ENCODE measurements at regions not wholly inside any gene's neighbourhood (a gene's known extent, or its start where the extent isn't known, plus 50 kb on each side); places are given as distances from the start of the nearest gene placed in this dataset.

DNA sequence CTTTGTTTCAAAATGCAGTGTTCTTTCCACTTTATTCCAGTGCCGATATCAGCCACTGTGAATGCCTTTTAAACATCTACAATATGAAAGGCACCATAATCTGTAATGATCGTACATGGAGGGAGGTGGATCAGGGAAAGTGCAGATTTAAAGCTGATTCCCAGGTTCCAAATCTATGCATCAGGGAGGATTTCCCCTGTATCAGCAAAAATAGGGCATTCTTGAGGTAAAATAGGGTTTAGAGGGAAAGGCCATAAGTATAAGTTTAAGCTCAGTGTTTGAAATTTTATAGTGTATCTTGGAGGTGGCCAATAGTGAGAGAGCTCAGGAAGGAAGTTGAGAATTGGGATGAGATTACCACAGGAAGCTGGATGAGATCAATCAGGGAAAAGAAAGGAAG is 289.7 kb upstream of the ID4 start:
- TF ChIP-seq, protein P1, sequence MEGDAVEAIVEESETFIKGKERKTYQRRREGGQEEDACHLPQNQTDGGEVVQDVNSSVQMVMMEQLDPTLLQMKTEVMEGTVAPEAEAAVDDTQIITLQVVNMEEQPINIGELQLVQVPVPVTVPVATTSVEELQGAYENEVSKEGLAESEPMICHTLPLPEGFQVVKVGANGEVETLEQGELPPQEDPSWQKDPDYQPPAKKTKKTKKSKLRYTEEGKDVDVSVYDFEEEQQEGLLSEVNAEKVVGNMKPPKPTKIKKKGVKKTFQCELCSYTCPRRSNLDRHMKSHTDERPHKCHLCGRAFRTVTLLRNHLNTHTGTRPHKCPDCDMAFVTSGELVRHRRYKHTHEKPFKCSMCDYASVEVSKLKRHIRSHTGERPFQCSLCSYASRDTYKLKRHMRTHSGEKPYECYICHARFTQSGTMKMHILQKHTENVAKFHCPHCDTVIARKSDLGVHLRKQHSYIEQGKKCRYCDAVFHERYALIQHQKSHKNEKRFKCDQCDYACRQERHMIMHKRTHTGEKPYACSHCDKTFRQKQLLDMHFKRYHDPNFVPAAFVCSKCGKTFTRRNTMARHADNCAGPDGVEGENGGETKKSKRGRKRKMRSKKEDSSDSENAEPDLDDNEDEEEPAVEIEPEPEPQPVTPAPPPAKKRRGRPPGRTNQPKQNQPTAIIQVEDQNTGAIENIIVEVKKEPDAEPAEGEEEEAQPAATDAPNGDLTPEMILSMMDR (conservative IDR thresholded peaks at IDR 0.05; ENCODE audit: low read depth, low read length): no peak
- TF ChIP-seq EZH2 (IDR thresholded peaks at IDR 0.05; ENCODE audit: low read length, unreplicated experiment) (no peak), EZH2phosphoT487 (IDR thresholded peaks at IDR 0.05; ENCODE audit: borderline replicate concordance, low read length) (no peak)

Data from PC-3 (cell line).